Neuronal stem cell (in vitro differentiated cells): ENCODE measurements at regions not wholly inside any gene's neighbourhood (a gene's known extent, or its start where the extent isn't known, plus 50 kb on each side); places are given as distances from the start of the nearest gene placed in this dataset.

Experiments used
- DNase-seq: peaks from one replicate; pipeline ENCODE4 v3.0.0-alpha.2; 2013; ENCODE audit warnings: low spot score
- H2AFZ ChIP-seq: one replicate; pipeline ENCODE4 v1.6.1; 2013; ENCODE audit warnings: mild to moderate bottlenecking, low read length, inconsistent platforms
- H2AK5ac ChIP-seq: 2 replicates; pipeline ENCODE4 v1.6.1; 2013; ENCODE audit warnings: low read depth, mild to moderate bottlenecking, inconsistent platforms, low read length, moderate library complexity, mixed read lengths
- H2BK120ac ChIP-seq: 2 replicates; pipeline ENCODE4 v1.6.1; 2013; ENCODE audit warnings: low read depth, mild to moderate bottlenecking, inconsistent platforms, low read length, moderate library complexity, mixed read lengths
- H2BK12ac ChIP-seq: one replicate; pipeline ENCODE4 v1.6.1; 2013; ENCODE audit warnings: low read length, inconsistent platforms
- H2BK15ac ChIP-seq: 2 replicates; pipeline ENCODE4 v1.6.1; 2013; ENCODE audit warnings: mild to moderate bottlenecking, low read length, inconsistent platforms, mixed read lengths
- H2BK5ac ChIP-seq: one replicate; pipeline ENCODE4 v1.6.1; 2013; ENCODE audit warnings: inconsistent platforms, mild to moderate bottlenecking, low read length, moderate library complexity
- H3K14ac ChIP-seq: one replicate; pipeline ENCODE4 v1.6.1; 2013; ENCODE audit warnings: low read length, inconsistent platforms
- H3K18ac ChIP-seq: 2 replicates; pipeline ENCODE4 v1.6.1; 2013; ENCODE audit warnings: low read length, inconsistent platforms
- H3K23ac ChIP-seq: 2 replicates; pipeline ENCODE4 v1.6.1; 2013; ENCODE audit warnings: low read depth, mild to moderate bottlenecking, mixed read lengths, low read length, inconsistent platforms; ENCODE audit not compliant: poor library complexity
- H3K27ac ChIP-seq: replicated peaks from 3 replicates; pipeline ENCODE4 v1.5.1; 2013; ENCODE audit warnings: low read length, inconsistent platforms
- H3K27me3 ChIP-seq, 3 experiments: 2 replicates each; pipeline ENCODE4 v1.6.1; 2013; ENCODE audit warnings: low read length in 3 of 3, mild to moderate bottlenecking in 2 of 3, inconsistent platforms in 1 of 3, low read depth in 1 of 3, mixed read lengths in 1 of 3, moderate library complexity in 1 of 3; ENCODE audit not compliant: control insufficient read depth in 3 of 3, insufficient read depth in 3 of 3
- H3K36me3 ChIP-seq, 2 donors: replicated peaks in 1 of 2; 2 replicates each; pipeline ENCODE4 v1.6.1; 2013; ENCODE audit warnings: low read length in 2 of 2; ENCODE audit not compliant: control insufficient read depth in 2 of 2, insufficient read depth in 2 of 2
- H3K4ac ChIP-seq: 2 replicates; pipeline ENCODE4 v1.6.1; 2013; ENCODE audit warnings: inconsistent platforms, mild to moderate bottlenecking, low read length, moderate library complexity
- H3K4me1 ChIP-seq, 2 donors: 1 replicate in 1 of 2; 2 replicates in 1 of 2; pipeline ENCODE4 v1.6.1; 2013; ENCODE audit warnings: low read length in 2 of 2, low read depth in 1 of 2; ENCODE audit not compliant: control insufficient read depth in 2 of 2, insufficient read depth in 1 of 2
- H3K4me2 ChIP-seq: one replicate; pipeline ENCODE4 v1.6.1; 2013; ENCODE audit warnings: mild to moderate bottlenecking, low read length, inconsistent platforms; ENCODE audit not compliant: insufficient read depth, poor library complexity, severe bottlenecking
- H3K4me3 ChIP-seq, 2 donors: 2 replicates each; pipeline ENCODE4 v1.5.1; 2013; ENCODE audit warnings: low read length in 2 of 2, mild to moderate bottlenecking in 2 of 2, inconsistent platforms in 1 of 2, moderate library complexity in 1 of 2
- H3K79me1 ChIP-seq: one replicate; pipeline ENCODE4 v1.6.1; 2013; ENCODE audit warnings: low read depth, mild to moderate bottlenecking, inconsistent platforms, low read length, moderate library complexity
- H3K9ac ChIP-seq: one replicate; pipeline ENCODE4 v1.6.1; 2013; ENCODE audit warnings: mild to moderate bottlenecking, low read depth, low read length, inconsistent platforms; ENCODE audit not compliant: poor library complexity
- H3K9me3 ChIP-seq, 2 donors: replicated peaks in 1 of 2; 2 replicates each; pipeline versions ENCODE3 to v1.6.1; 2013; ENCODE audit warnings: low read length in 2 of 2, mild to moderate bottlenecking in 2 of 2, inconsistent platforms in 1 of 2, low read depth in 1 of 2, mixed read lengths in 1 of 2, moderate library complexity in 1 of 2; ENCODE audit not compliant: control insufficient read depth in 2 of 2, insufficient read depth in 1 of 2
- H4K8ac ChIP-seq: one replicate; pipeline ENCODE4 v1.6.1; 2013; ENCODE audit warnings: low read depth, mild to moderate bottlenecking, inconsistent platforms, low read length, moderate library complexity
- H4K91ac ChIP-seq: one replicate; pipeline ENCODE4 v1.6.1; 2013; ENCODE audit warnings: low read length, low read depth, mild to moderate bottlenecking, inconsistent platforms; ENCODE audit not compliant: poor library complexity
- WGBS, 2 donors: extraction: QIAGEN DNeasy Blood & Tissue Kit; methylation state at CpG; one replicate each; pipeline ENCODE4 v1.1.7; 2013; ENCODE audit warnings: missing lambda C conversion rate in 2 of 2, mixed read lengths in 1 of 2; ENCODE audit not compliant: insufficient read length in 2 of 2, insufficient replicate concordance in 1 of 2; ENCODE audit errors: extremely low coverage in 2 of 2; 5-methylcytosine and 5-hydroxymethylcytosine counted together

GRCh38 chr5:144864118-144864517 lies 693.4 kb downstream of the KCTD16 start:
- Histone ChIP-seq H2BK5ac (no peak overlapping the region), H3K4me2 (no peak overlapping the region), H2AFZ (no peak overlapping the region), H3K18ac (no peak overlapping the region), H3K9me3 (no peaks in the 10 kb centered on the region), H2AK5ac (no peak overlapping the region), H3K79me1 (no peaks in the 10 kb centered on the region), H2BK15ac (no peak overlapping the region), H4K91ac (no peak overlapping the region), H3K27me3 (no peaks in the 10 kb centered on the region), H2BK120ac (no peak overlapping the region), H3K27ac (no peak overlapping the region), H3K14ac (no peak overlapping the region), H3K4me3 (no peak overlapping the region), H2BK12ac (no peak overlapping the region), H3K4me1 (no peaks in the 10 kb centered on the region), H3K23ac (no peak overlapping the region), H3K9ac (no peak overlapping the region), H3K4ac (no peak overlapping the region), H3K36me3 (no peaks in the 10 kb centered on the region), H4K8ac (no peak overlapping the region)
- DNase-seq: no peak

DNA sequence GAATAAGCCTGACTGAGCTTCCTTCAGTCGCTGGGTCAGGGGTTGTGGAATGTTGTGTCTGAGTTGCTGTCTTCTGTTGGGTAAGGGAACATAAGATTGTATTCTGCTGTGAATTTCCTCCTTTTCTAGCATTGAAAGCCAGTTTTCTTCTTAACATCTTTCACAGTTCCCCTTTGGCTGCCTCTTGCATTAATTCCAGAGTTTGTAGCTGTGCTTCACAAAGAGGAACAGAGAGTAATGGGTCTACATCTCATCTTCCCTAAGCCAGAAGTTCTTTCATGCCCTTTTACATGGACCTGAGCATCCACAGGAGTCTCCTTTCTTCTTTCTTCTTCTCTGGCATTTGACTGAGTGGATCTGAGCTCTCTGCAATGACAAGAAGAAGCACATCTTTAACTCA lies 686.8 kb downstream of the KCTD16 start:
- H3K36me3 ChIP-seq: no peaks in the 10 kb centered on the region
- no peak overlapping the region for H3K4me3 ChIP-seq
- H2AK5ac ChIP-seq: no peak overlapping the region
- WGBS, 2 donors: no CpG with 5 or more reads among the region's 1 CpG
- H2BK12ac ChIP-seq: no peak overlapping the region
- no peaks in the 10 kb centered on the region for H3K9me3 ChIP-seq
- H4K91ac ChIP-seq: no peak overlapping the region
- H3K4me1 ChIP-seq: no peaks in the 10 kb centered on the region
- no peaks in the 10 kb centered on the region for H3K27me3 ChIP-seq
- H3K27ac ChIP-seq: no peak overlapping the region
- H3K4me2 ChIP-seq: no peak overlapping the region
- H2AFZ ChIP-seq: no peak overlapping the region
- DNase-seq: no peak
- no peak overlapping the region for H2BK5ac ChIP-seq
- H2BK15ac ChIP-seq: no peak overlapping the region
- H2BK120ac ChIP-seq: no peak overlapping the region
- H3K23ac ChIP-seq: no peak overlapping the region
- H3K79me1 ChIP-seq: no peaks in the 10 kb centered on the region
- no peak overlapping the region for H3K14ac ChIP-seq
- H3K4ac ChIP-seq: no peak overlapping the region
- H3K18ac ChIP-seq: no peak overlapping the region
- H3K9ac ChIP-seq: no peak overlapping the region
- H4K8ac ChIP-seq: no peak overlapping the region

- no peaks in the 10 kb centered on the region for H3K27me3 ChIP-seq
- no peak overlapping the region for H3K18ac ChIP-seq
- no peaks in the 10 kb centered on the region for H3K36me3 ChIP-seq
- DNase-seq: no peak
- H3K9ac ChIP-seq: no peak overlapping the region
- no peak overlapping the region for H3K4ac ChIP-seq
- H2BK15ac ChIP-seq: no peak overlapping the region
- no peak overlapping the region for H3K27ac ChIP-seq
- no peak overlapping the region for H3K14ac ChIP-seq
- H2AK5ac ChIP-seq: no peak overlapping the region
- no peaks in the 10 kb centered on the region for H3K9me3 ChIP-seq
- WGBS, 2 donors: no CpG with 5 or more reads among the region's 2 CpGs
- H2BK12ac ChIP-seq: no peak overlapping the region
- no peaks in the 10 kb centered on the region for H3K4me1 ChIP-seq
- H2AFZ ChIP-seq: no peak overlapping the region
- no peaks in the 10 kb centered on the region for H3K79me1 ChIP-seq
- no peak overlapping the region for H2BK120ac ChIP-seq
- H2BK5ac ChIP-seq: no peak overlapping the region
- H3K23ac ChIP-seq: no peak overlapping the region
- no peak overlapping the region for H4K8ac ChIP-seq
- H4K91ac ChIP-seq: no peak overlapping the region
- no peak overlapping the region for H3K4me3 ChIP-seq
- no peak overlapping the region for H3K4me2 ChIP-seq
Measured at GRCh38 chr5:144844086-144844485, 673.4 kb downstream of the KCTD16 start.

DNA sequence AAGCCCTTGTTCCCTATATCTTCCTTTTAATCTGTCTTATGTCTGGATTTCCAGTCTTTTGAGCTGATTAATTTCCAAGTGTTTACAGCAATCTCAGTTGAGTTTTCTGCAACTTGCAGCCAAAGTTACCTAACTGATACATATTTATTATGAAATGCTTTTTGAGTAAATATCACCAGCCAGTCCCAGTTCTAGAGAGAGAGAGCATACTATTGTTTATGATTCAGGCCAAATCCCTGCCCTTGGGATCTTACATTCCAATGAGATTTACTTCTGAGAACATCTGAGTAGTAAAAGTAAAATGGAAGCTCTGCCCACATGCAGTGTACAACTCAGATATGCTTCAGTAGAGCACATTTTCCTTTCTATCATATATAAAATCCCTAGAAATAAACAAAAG lies 661.7 kb downstream of the KCTD16 start:
- Histone ChIP-seq H3K4me3 (no peak overlapping the region), H3K9ac (no peak overlapping the region), H2BK120ac (no peak overlapping the region), H3K4me2 (no peak overlapping the region), H3K4ac (no peak overlapping the region), H3K18ac (no peak overlapping the region), H3K14ac (no peak overlapping the region), H3K4me1 (peaks cover 0 to 2% of the 10 kb centered on the region in 2 donors), H4K8ac (no peak overlapping the region), H3K36me3 (no peaks in the 10 kb centered on the region), H2BK15ac (no peak overlapping the region), H2AFZ (no peak overlapping the region), H2BK12ac (no peak overlapping the region), H2BK5ac (no peak overlapping the region), H2AK5ac (no peak overlapping the region), H3K27ac (no peak overlapping the region), H3K27me3 (no peaks in the 10 kb centered on the region), H4K91ac (no peak overlapping the region), H3K9me3 (no peaks in the 10 kb centered on the region), H3K79me1 (no peaks in the 10 kb centered on the region), H3K23ac (no peak overlapping the region)
- DNase-seq: no peak
